HEK293T (cell line): ENCODE measurements at regions not wholly inside any gene's neighbourhood (a gene's known extent, or its start where the extent isn't known, plus 50 kb on each side); places are given as distances from the start of the nearest gene placed in this dataset.
"Not testable (repeated sequence)": the region's sequence is repeated elsewhere in the genome, so short reads cannot be mapped to it uniquely, and the experiment has no call there.

Experiments used
- CTCF ChIA-PET: fragments of 350-600 bp; formaldehyde crosslinking; extraction: SDS; loops from one replicate; lab custom pipeline; 2021; ENCODE audit warnings: antibody characterized with exemption, inconsistent platforms; lab: Yijun Ruan, JAX
- POLR2A ChIA-PET: fragments of 350-600 bp; formaldehyde crosslinking; extraction: SDS; loops from one replicate; lab custom pipeline; 2020; ENCODE audit warnings: antibody characterized with exemption, inconsistent platforms; lab: Yijun Ruan, JAX
- DNase-seq: peaks from one replicate; pipeline ENCODE4 v3.0.0; 2012; ENCODE audit warnings: mixed read lengths; ENCODE audit errors: extremely low spot score
- ARNT ChIP-seq: fragments of 450-650 bp; IDR thresholded peaks from 2 replicates; pipeline ENCODE4 v1.6.1; 2017; ENCODE audit warnings: mild to moderate bottlenecking
- BHLHE40 ChIP-seq: fragments of 450-650 bp; IDR thresholded peaks from 2 replicates; pipeline ENCODE4 v1.6.1; 2016; ENCODE audit warnings: mild to moderate bottlenecking, moderate library complexity, borderline replicate concordance
- CTBP1 ChIP-seq: fragments of 450-650 bp; IDR thresholded peaks from 2 replicates; pipeline ENCODE4 v1.6.1; 2016; ENCODE audit warnings: borderline replicate concordance
- ELF4 ChIP-seq: fragments of 450-650 bp; IDR thresholded peaks from 2 replicates; pipeline ENCODE4 v1.6.1; 2017; ENCODE audit warnings: antibody characterized with exemption
- FOXA1 ChIP-seq: fragments of 450-650 bp; IDR thresholded peaks from 2 replicates; pipeline ENCODE4 v1.6.1; 2016; ENCODE audit warnings: mild to moderate bottlenecking
- FOXK2 ChIP-seq: fragments of 450-650 bp; IDR thresholded peaks from 2 replicates; pipeline ENCODE4 v1.6.1; 2016; ENCODE audit warnings: mild to moderate bottlenecking
- FOXM1 ChIP-seq: fragments of 450-650 bp; IDR thresholded peaks from 2 replicates; pipeline ENCODE4 v1.6.1; 2017; ENCODE audit warnings: mild to moderate bottlenecking, borderline replicate concordance
- HDGF ChIP-seq: fragments of 450-650 bp; IDR thresholded peaks from 2 replicates; pipeline ENCODE4 v1.6.1; 2017; ENCODE audit warnings: antibody characterized with exemption, borderline replicate concordance
- L3MBTL2 ChIP-seq: fragments of 450-650 bp; conservative IDR thresholded peaks from 2 replicates; pipeline ENCODE4 v1.6.1; 2016; ENCODE audit warnings: mild to moderate bottlenecking
- LEF1 ChIP-seq: fragments of 450-650 bp; IDR thresholded peaks from 2 replicates; pipeline ENCODE4 v1.6.1; 2017; ENCODE audit warnings: mild to moderate bottlenecking, borderline replicate concordance
- NFRKB ChIP-seq: fragments of 450-650 bp; IDR thresholded peaks from 2 replicates; pipeline ENCODE4 v1.6.1; 2016; ENCODE audit warnings: mild to moderate bottlenecking, moderate library complexity
- PKNOX1 ChIP-seq: fragments of 450-650 bp; IDR thresholded peaks from 2 replicates; pipeline ENCODE4 v1.6.1; 2016
- SP1 ChIP-seq: fragments of 450-650 bp; IDR thresholded peaks from 2 replicates; pipeline ENCODE4 v1.6.1; 2017
- SUZ12 ChIP-seq: fragments of 450-650 bp; IDR thresholded peaks from 2 replicates; pipeline ENCODE4 v1.6.1; 2016; ENCODE audit warnings: mild to moderate bottlenecking
- TARDBP ChIP-seq: fragments of 450-650 bp; IDR thresholded peaks from 2 replicates; pipeline ENCODE4 v1.6.1; 2016
- ZNF384 ChIP-seq: fragments of 450-650 bp; IDR thresholded peaks from 2 replicates; pipeline ENCODE4 v1.6.1; 2016

- POLR2A ChIA-PET, CTCF ChIA-PET, DNase-seq: not testable (repeated sequence)
These were observed 177.1 kb upstream of the IRF2BP2 start for GRCh38 chr1:234787011-234787584.

GRCh38 chr1:234785922-234786321, 175.9 kb upstream of the IRF2BP2 start:
- CTCF ChIA-PET, POLR2A ChIA-PET, DNase-seq: not testable (repeated sequence)

GRCh38 chr1:234785471-234785919, 175.5 kb upstream of the IRF2BP2 start:
- CTCF ChIA-PET, DNase-seq, POLR2A ChIA-PET: not testable (repeated sequence)

- POLR2A ChIA-PET, DNase-seq, CTCF ChIA-PET: not testable (repeated sequence)
These were observed 174.1 kb upstream of the IRF2BP2 start for GRCh38 chr1:234784108-234784507.

- ChIA-PET CTCF (no interaction called here), POLR2A (no interaction called here)
- DNase-seq, result no peak
- TF ChIP-seq CTBP1 (no peak), FOXK2 (no peak), BHLHE40 (no peak), FOXM1 (no peak), SUZ12 (no peak), ARNT (no peak), NFRKB (no peak), TARDBP (no peak), ZNF384 (no peak), FOXA1 (no peak), LEF1 (no peak)
These were observed 172.8 kb upstream of the IRF2BP2 start for GRCh38 chr1:234782791-234783190.

GRCh38 chr1:234782105-234782751, 172.2 kb upstream of the IRF2BP2 start:
- CTCF ChIA-PET, result no interaction called here

GRCh38 chr1:234781241-234782065, 171.5 kb upstream of the IRF2BP2 start:
- DNase-seq, result peak; percentile 45
- ChIA-PET POLR2A (interaction anchor here (1.0 to 1.2 kb wide), 2 partner anchors 36 to 38 kb away, joined by 3 read pairs; no protein-coding TSS in a partner anchor), CTCF (interaction anchor here (0.8 kb wide), 1 partner anchor 10 kb away, joined by 3 read pairs; no protein-coding TSS in a partner anchor)
- TF ChIP-seq SUZ12 (no peak), NFRKB (no peak), CTBP1 (no peak), LEF1 (no peak), SP1 (no peak), ELF4 (no peak), PKNOX1 (no peak), L3MBTL2 (no peak), FOXM1 (no peak), ZNF384 (no peak), FOXK2 (no peak), HDGF (no peak), TARDBP (no peak)

More at GRCh38 chr1:234782105-234782751, 172.2 kb upstream of the IRF2BP2 start:
- DNase-seq, result no peak
- POLR2A ChIA-PET, result interaction anchor here (1.0 to 1.2 kb wide), 2 partner anchors 36 to 39 kb away, joined by 3 read pairs; no protein-coding TSS in a partner anchor
- TF ChIP-seq L3MBTL2, result no peak
- TF ChIP-seq BHLHE40, result no peak
- TF ChIP-seq ZNF384, result no peak
- no peak for TF ChIP-seq FOXK2
- TF ChIP-seq HDGF, result no peak
- TF ChIP-seq FOXA1, result no peak
- no peak for TF ChIP-seq ELF4
- no peak for TF ChIP-seq CTBP1
- no peak for TF ChIP-seq NFRKB
- no peak for TF ChIP-seq ARNT
- TF ChIP-seq TARDBP, result no peak
- no peak for TF ChIP-seq PKNOX1
- no peak for TF ChIP-seq SUZ12
- no peak for TF ChIP-seq FOXM1
- TF ChIP-seq LEF1, result no peak
